ENCODE measurements at regions not wholly inside any gene's neighbourhood (a gene's known extent, or its start where the extent isn't known, plus 50 kb on each side); places are given as distances from the start of the nearest gene placed in this dataset.

DNA sequence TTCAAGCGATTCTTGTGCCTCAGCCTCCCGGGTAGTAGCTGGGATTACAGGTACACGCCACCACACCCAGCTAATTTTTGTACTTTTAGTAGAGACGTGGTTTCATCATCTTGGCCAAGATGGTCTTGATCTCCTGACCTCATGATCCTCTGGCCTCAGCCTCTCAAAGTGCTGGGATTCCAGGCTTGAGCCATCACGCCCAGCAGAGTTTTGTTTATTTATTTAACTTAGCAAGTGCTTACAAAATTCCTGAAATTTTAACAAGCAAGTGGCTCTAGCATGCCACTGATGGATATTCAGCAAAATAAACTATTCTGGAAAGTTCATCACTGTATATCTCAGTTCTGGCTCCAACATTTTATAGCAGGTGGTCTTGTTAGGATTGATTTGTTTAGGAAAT is 585.9 kb downstream of the OTOL1 start:
- H3K9me3 ChIP-seq (ENCODE audit: insufficient read depth, low read depth, low read length), result no peaks in the 10 kb centered on the region
- H3K4me1 ChIP-seq (ENCODE audit: insufficient read depth, low read length), result no peaks in the 10 kb centered on the region
- WGBS, result 98% methylated on average over 5 of the region's 5 CpGs
- no peaks in the 10 kb centered on the region for H3K36me3 ChIP-seq (ENCODE audit: insufficient read depth, low read length)
- H3K9ac ChIP-seq (ENCODE audit: low read depth, low read length), result no peak overlapping the region
- no peak overlapping the region for H3K27ac ChIP-seq (ENCODE audit: low read depth, low read length)
- H3K4me3 ChIP-seq (ENCODE audit: low read length), result no peak overlapping the region
- H3K27me3 ChIP-seq (ENCODE audit: insufficient read depth, low read length), result no peaks in the 10 kb centered on the region

DNA sequence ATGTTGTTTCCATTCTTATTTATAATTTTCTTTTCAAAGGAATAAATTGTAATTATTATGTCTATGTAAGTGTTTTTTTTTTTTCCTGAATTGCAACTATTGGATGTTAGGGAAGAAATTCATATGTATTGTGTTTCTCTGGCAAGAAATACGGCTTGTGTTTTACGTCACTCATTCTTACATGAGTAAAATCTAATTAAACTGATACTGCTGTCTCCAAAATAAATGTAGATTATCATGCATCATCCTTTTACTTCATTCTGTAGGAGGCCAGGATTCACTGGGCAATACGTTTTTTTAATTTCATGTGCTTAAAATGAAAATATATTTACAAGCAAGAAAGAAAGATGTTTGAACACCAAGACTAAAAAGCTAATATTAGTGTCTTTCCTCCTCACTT is 590.8 kb downstream of the OTOL1 start:
- Histone ChIP-seq H3K27me3 (ENCODE audit: insufficient read depth, low read length) (no peaks in the 10 kb centered on the region), H3K36me3 (ENCODE audit: insufficient read depth, low read length) (no peaks in the 10 kb centered on the region)
- 100% methylated on average over 2 of the region's 3 CpGs for WGBS

DNA sequence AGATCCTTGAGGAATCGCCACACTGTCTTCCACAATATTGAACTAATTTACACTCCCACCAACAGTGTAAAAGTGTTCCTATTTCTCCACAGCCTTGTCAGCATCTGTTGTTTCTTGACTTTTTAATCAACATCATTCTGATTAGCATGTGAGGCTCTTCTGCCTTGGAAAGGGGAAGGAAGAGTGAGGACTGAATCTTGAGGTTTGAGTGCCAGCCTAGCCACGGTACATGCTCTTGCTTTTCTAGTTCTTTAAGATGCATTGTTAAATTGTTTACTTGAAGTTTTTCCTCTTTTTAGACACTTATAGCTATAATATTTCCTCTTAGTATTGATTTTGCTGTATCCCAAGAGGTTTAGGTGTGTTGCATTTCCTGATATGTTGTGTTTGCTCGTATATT is 596.1 kb downstream of the OTOL1 start:
- Histone ChIP-seq H3K27ac (ENCODE audit: low read depth, low read length) (no peak overlapping the region), H3K4me1 (ENCODE audit: insufficient read depth, low read length) (no peaks in the 10 kb centered on the region), H3K36me3 (ENCODE audit: insufficient read depth, low read length) (no peaks in the 10 kb centered on the region), H3K9ac (ENCODE audit: low read depth, low read length) (no peak overlapping the region), H3K27me3 (ENCODE audit: insufficient read depth, low read length) (no peaks in the 10 kb centered on the region), H3K9me3 (ENCODE audit: insufficient read depth, low read depth, low read length) (no peaks in the 10 kb centered on the region), H3K4me3 (ENCODE audit: low read length) (no peak overlapping the region)
- WGBS, result 100% methylated on average over 2 of the region's 3 CpGs

More for the DNA sequence above, 590.8 kb downstream of the OTOL1 start:
- Histone ChIP-seq H3K4me3 (ENCODE audit: low read length) (no peak overlapping the region), H3K9ac (ENCODE audit: low read depth, low read length) (no peak overlapping the region), H3K27ac (ENCODE audit: low read depth, low read length) (no peak overlapping the region), H3K9me3 (ENCODE audit: insufficient read depth, low read depth, low read length) (no peaks in the 10 kb centered on the region), H3K4me1 (ENCODE audit: insufficient read depth, low read length) (no peaks in the 10 kb centered on the region)

DNA sequence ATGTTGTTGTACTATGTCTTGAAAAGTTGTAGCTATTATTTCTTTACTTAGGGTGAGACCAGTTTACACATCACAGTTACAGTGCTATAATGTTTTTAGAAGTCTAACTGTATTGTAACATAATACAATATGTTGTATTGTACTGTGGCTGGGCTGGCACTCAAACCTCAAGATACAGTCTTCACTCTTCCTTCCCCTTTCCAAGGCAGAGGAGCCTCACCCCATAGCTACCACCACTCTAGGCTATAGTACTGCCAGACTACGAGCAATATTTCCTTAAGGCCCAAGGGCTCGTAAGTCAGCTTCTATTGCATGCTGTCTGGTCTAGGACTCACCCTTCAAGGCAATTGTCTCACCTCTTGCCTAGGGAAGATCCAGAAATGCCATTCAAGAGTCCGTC is 597.7 kb downstream of the OTOL1 start:
- Histone ChIP-seq H3K36me3 (ENCODE audit: insufficient read depth, low read length) (no peaks in the 10 kb centered on the region), H3K9me3 (ENCODE audit: insufficient read depth, low read depth, low read length) (no peaks in the 10 kb centered on the region), H3K27ac (ENCODE audit: low read depth, low read length) (no peak overlapping the region), H3K4me3 (ENCODE audit: low read length) (no peak overlapping the region), H3K27me3 (ENCODE audit: insufficient read depth, low read length) (no peaks in the 10 kb centered on the region), H3K4me1 (ENCODE audit: insufficient read depth, low read length) (no peaks in the 10 kb centered on the region), H3K9ac (ENCODE audit: low read depth, low read length) (no peak overlapping the region)
- 94% methylated on average over 3 of the region's 3 CpGs for WGBS

DNA sequence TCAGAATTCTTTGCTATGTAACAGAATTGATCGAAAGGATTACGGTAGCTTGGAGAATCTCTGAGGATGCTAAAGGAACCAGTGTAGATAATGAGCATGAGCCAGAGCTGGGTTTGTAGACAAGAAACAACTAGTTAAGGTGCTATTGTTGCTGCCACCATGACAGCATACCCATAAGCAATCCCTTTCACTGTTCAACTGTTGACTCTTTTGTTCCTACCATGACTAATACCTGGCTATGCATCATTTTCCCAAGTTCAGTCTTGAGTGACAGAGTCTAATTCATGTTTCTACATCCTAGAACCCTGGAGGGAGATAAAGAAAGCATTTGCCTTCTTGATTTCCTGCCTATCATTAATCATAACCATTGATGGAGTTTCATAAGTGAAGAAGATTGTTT is 600.3 kb downstream of the OTOL1 start:
- Histone ChIP-seq H3K36me3 (ENCODE audit: insufficient read depth, low read length) (no peaks in the 10 kb centered on the region), H3K9ac (ENCODE audit: low read depth, low read length) (no peak overlapping the region), H3K27ac (ENCODE audit: low read depth, low read length) (no peak overlapping the region), H3K27me3 (ENCODE audit: insufficient read depth, low read length) (no peaks in the 10 kb centered on the region), H3K4me3 (ENCODE audit: low read length) (no peak overlapping the region), H3K4me1 (ENCODE audit: insufficient read depth, low read length) (no peaks in the 10 kb centered on the region), H3K9me3 (ENCODE audit: insufficient read depth, low read depth, low read length) (no peaks in the 10 kb centered on the region)
- WGBS, result 73% methylated on average over 2 of the region's 2 CpGs

DNA sequence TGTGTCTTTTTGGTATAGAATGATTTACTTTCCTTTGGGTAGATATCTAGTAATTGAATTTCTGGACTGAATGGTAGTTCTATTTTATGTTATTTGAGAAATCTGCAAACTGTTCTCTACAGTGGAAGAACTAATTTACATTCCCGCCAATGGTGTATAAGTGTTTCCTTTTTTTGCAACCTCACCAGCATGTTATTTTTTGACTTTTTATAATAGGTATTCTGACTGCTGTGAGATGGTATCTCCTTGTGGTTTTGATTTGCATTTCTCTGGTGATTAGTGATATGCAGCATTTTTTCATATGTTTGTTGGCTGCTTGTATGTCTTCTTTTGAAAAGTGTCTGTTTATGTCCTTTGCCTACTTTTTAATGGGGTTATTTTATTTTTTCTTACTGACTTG is 607.2 kb downstream of the OTOL1 start:
- Histone ChIP-seq H3K27me3 (ENCODE audit: insufficient read depth, low read length) (no peaks in the 10 kb centered on the region), H3K4me1 (ENCODE audit: insufficient read depth, low read length) (no peaks in the 10 kb centered on the region), H3K4me3 (ENCODE audit: low read length) (no peak overlapping the region), H3K27ac (ENCODE audit: low read depth, low read length) (no peak overlapping the region), H3K9me3 (ENCODE audit: insufficient read depth, low read depth, low read length) (no peaks in the 10 kb centered on the region), H3K9ac (ENCODE audit: low read depth, low read length) (no peak overlapping the region), H3K36me3 (ENCODE audit: insufficient read depth, low read length) (no peaks in the 10 kb centered on the region)
- 100% methylated on average over 1 of the region's 1 CpG for WGBS

DNA sequence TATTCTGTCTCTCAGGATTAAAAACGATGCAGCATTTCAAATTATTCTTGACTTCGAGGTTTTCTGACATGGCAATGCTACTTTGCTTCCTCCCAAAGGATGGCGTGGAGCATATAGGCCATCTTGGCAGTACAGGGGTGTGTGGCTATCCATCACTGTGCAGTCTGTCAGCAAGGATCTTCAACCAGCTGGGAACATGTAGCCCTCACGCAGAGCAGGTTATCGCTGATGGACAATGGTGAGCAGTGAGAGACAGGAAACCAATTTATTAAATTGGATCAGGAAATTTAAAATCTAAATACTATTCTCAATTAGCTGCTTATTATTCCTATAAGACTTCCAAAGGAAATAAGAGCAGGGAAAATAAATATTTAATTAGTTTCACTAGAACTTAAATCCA is 615.3 kb downstream of the OTOL1 start:
- Histone ChIP-seq H3K36me3 (ENCODE audit: insufficient read depth, low read length) (no peaks in the 10 kb centered on the region), H3K4me1 (ENCODE audit: insufficient read depth, low read length) (peaks cover 9% of the 10 kb centered on the region; the same call in 1 of the 2 replicates), H3K27me3 (ENCODE audit: insufficient read depth, low read length) (no peaks in the 10 kb centered on the region), H3K9ac (ENCODE audit: low read depth, low read length) (no peak overlapping the region), H3K9me3 (ENCODE audit: insufficient read depth, low read depth, low read length) (no peaks in the 10 kb centered on the region), H3K4me3 (ENCODE audit: low read length) (no peak overlapping the region), H3K27ac (ENCODE audit: low read depth, low read length) (no peak overlapping the region)
- 96% methylated on average over 5 of the region's 5 CpGs for WGBS

DNA sequence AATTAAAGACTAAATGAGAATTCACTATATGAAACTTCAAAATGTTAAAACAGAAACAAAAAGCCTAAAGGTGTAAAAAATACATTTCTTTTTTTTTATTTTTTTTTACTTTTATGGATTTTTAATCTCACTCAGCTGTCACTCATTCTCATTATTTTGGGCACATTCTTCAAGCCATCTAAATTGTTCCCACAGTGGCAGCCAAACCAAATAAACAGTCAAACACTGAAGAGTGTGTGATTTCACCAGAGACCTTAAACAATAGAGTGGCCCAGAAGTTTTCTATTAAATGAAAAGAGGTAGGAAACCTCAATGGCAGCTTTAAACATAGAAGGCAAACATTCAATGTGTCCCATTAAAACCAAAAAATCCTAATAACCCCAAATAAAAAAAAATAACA is 616.1 kb downstream of the OTOL1 start:
- H3K9ac ChIP-seq (ENCODE audit: low read depth, low read length), result no peak overlapping the region
- H3K27me3 ChIP-seq (ENCODE audit: insufficient read depth, low read length), result no peaks in the 10 kb centered on the region
- no peak overlapping the region for H3K27ac ChIP-seq (ENCODE audit: low read depth, low read length)
- H3K9me3 ChIP-seq (ENCODE audit: insufficient read depth, low read depth, low read length), result no peaks in the 10 kb centered on the region
- H3K4me3 ChIP-seq (ENCODE audit: low read length), result no peak overlapping the region
- H3K4me1 ChIP-seq (ENCODE audit: insufficient read depth, low read length), result peaks cover 11% of the 10 kb centered on the region; the same call in 1 of the 2 replicates
- H3K36me3 ChIP-seq (ENCODE audit: insufficient read depth, low read length), result no peaks in the 10 kb centered on the region

DNA sequence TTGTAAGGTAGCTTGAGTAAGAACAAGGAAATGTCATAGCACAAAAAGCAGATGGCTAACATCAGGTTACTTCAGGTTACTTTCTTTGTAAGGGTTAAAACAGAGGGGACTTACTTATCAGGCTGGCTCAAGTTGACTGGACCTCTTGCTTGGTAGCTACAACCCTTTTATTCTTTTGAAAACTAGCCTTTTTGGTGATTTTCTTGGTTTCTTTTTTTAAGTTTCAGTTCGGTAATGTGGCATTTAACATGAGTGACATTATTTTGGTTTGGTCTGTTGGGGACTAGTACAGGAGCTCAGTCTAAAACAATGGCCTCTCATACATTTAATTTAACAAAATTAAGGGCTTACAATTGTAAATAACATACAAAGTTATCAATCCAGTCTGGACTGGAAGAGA is 621.4 kb downstream of the OTOL1 start:
- H3K36me3 ChIP-seq (ENCODE audit: insufficient read depth, low read length), result no peaks in the 10 kb centered on the region
- no peaks in the 10 kb centered on the region for H3K27me3 ChIP-seq (ENCODE audit: insufficient read depth, low read length)
- H3K9me3 ChIP-seq (ENCODE audit: insufficient read depth, low read depth, low read length), result no peaks in the 10 kb centered on the region
- no peak overlapping the region for H3K4me3 ChIP-seq (ENCODE audit: low read length)
- WGBS, result 100% methylated on average over 1 of the region's 1 CpG
- peaks cover 11% of the 10 kb centered on the region; the same call in 1 of the 2 replicates for H3K4me1 ChIP-seq (ENCODE audit: insufficient read depth, low read length)
- no peak overlapping the region for H3K9ac ChIP-seq (ENCODE audit: low read depth, low read length)
- no peak overlapping the region for H3K27ac ChIP-seq (ENCODE audit: low read depth, low read length)

DNA sequence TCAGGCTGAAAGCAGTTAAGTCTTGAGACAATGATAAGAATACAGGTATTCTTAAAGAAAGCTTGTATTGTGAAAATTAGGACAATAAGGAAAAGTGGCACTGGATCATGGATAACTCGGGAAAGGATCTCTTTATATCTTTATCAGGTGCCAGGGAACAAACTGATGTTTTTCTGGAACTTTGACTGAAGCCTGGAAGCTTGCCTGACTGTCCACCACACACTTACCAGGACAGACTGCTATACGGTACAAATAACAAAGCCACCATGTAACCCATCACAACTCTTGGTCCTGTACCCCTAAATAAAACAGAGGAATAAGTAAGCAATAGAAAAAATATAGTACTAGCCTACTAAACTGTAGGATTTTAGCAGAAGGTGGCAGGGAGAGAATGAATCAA is 623.0 kb downstream of the OTOL1 start:
- 100% methylated on average over 2 of the region's 2 CpGs for WGBS
- Histone ChIP-seq H3K4me1 (ENCODE audit: insufficient read depth, low read length) (peaks cover 11% of the 10 kb centered on the region; the same call in 1 of the 2 replicates), H3K36me3 (ENCODE audit: insufficient read depth, low read length) (no peaks in the 10 kb centered on the region), H3K27me3 (ENCODE audit: insufficient read depth, low read length) (no peaks in the 10 kb centered on the region), H3K9me3 (ENCODE audit: insufficient read depth, low read depth, low read length) (no peaks in the 10 kb centered on the region), H3K4me3 (ENCODE audit: low read length) (no peak overlapping the region), H3K9ac (ENCODE audit: low read depth, low read length) (no peak overlapping the region), H3K27ac (ENCODE audit: low read depth, low read length) (no peak overlapping the region)

DNA sequence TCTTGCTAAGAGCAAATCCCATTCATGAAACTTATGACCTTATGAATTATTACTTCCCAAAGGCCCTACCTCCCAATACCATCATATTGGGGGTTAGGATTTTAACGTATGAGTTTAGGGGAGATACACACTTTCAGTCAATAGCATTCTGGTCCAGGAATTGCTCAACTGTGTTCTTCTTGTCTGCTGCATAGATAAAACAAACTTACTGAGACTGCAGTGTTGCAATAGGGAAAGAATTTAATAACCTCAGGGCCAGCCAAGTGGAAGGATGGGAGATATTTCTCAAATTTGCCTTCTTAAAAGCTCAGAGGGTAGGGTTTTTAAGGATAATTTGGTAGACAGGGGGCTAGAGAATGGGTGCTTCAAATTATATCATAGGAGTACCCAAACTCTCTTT is 625.8 kb downstream of the OTOL1 start:
- Histone ChIP-seq H3K4me1 (ENCODE audit: insufficient read depth, low read length) (no peaks in the 10 kb centered on the region; the same call in 1 of the 2 replicates), H3K4me3 (ENCODE audit: low read length) (no peak overlapping the region), H3K36me3 (ENCODE audit: insufficient read depth, low read length) (no peaks in the 10 kb centered on the region), H3K9me3 (ENCODE audit: insufficient read depth, low read depth, low read length) (no peaks in the 10 kb centered on the region), H3K27ac (ENCODE audit: low read depth, low read length) (no peak overlapping the region), H3K9ac (ENCODE audit: low read depth, low read length) (no peak overlapping the region), H3K27me3 (ENCODE audit: insufficient read depth, low read length) (no peaks in the 10 kb centered on the region)
- WGBS, result 100% methylated on average over 1 of the region's 1 CpG

DNA sequence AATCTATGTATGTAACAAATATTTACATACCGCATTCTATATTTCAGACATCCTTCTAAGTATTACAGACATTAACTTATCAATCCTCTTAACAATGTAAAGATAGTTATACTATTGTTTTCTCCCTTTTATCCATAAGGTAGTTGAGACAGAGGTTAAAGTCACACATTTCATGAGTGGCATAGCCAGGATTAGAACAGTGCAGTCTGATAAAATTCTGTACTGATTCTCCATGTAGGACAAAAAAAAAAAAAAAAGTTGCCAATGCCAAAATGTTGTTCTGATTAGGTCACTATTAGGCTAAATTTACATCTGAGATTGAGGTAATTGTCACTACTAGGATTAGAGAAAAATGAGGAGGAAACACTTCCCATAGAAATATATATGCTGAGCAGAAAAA is 629.2 kb downstream of the OTOL1 start:
- Histone ChIP-seq H3K9ac (ENCODE audit: low read depth, low read length) (no peak overlapping the region), H3K4me3 (ENCODE audit: low read length) (no peak overlapping the region), H3K36me3 (ENCODE audit: insufficient read depth, low read length) (no peaks in the 10 kb centered on the region), H3K27me3 (ENCODE audit: insufficient read depth, low read length) (no peaks in the 10 kb centered on the region), H3K9me3 (ENCODE audit: insufficient read depth, low read depth, low read length) (no peaks in the 10 kb centered on the region), H3K4me1 (ENCODE audit: insufficient read depth, low read length) (no peaks in the 10 kb centered on the region), H3K27ac (ENCODE audit: low read depth, low read length) (no peak overlapping the region)
- no CpG with 5 or more reads among the region's 1 CpG for whole genome bisulfite sequencing

All from HUES64 (cell line).